ENCODE measurements at regions not wholly inside any gene's neighbourhood (a gene's known extent, or its start where the extent isn't known, plus 50 kb on each side); places are given as distances from the start of the nearest gene placed in this dataset.

- H3K27me3 Mint-ChIP-seq: no peaks in the 10 kb centered on the region
- H3K4me1 Mint-ChIP-seq: no peaks in the 10 kb centered on the region
- ATAC-seq: no peak
- no peaks in the 10 kb centered on the region for H3K9me3 Mint-ChIP-seq
- H3K4me3 Mint-ChIP-seq: no peak overlapping the region
- DNase-seq: no peak
- no peak overlapping the region for H3K27ac Mint-ChIP-seq
These were observed 136.0 kb upstream of the STX18 start for GRCh38 chr4:4677556-4678522.

GRCh38 chr4:4675641-4676040, 133.8 kb upstream of the STX18 start:
- Mint-ChIP-seq H3K27me3 (no peaks in the 10 kb centered on the region), H3K27ac (no peak overlapping the region), H3K4me1 (no peaks in the 10 kb centered on the region), H3K4me3 (no peak overlapping the region), H3K9me3 (no peaks in the 10 kb centered on the region)
- no peak for ATAC-seq
- no peak for DNase-seq

- H3K9me3 Mint-ChIP-seq: no peaks in the 10 kb centered on the region
- no peaks in the 10 kb centered on the region for H3K27me3 Mint-ChIP-seq
- no peak overlapping the region for H3K27ac Mint-ChIP-seq
- H3K4me1 Mint-ChIP-seq: no peaks in the 10 kb centered on the region
- ATAC-seq: no peak
- DNase-seq: no peak
- H3K4me3 Mint-ChIP-seq: no peak overlapping the region
These were observed 133.3 kb upstream of the STX18 start for GRCh38 chr4:4675051-4675581.

GRCh38 chr4:4673070-4673469, 131.2 kb upstream of the STX18 start:
- DNase-seq (no peak), ATAC-seq (no peak)

GRCh38 chr4:4672402-4672801, 130.6 kb upstream of the STX18 start:
- H3K9me3 Mint-ChIP-seq: no peaks in the 10 kb centered on the region

More at GRCh38 chr4:4673070-4673469, 131.2 kb upstream of the STX18 start:
- no peaks in the 10 kb centered on the region for H3K4me1 Mint-ChIP-seq
- H3K4me3 Mint-ChIP-seq: no peak overlapping the region
- H3K9me3 Mint-ChIP-seq: no peaks in the 10 kb centered on the region
- H3K27me3 Mint-ChIP-seq: no peaks in the 10 kb centered on the region
- no peak overlapping the region for H3K27ac Mint-ChIP-seq

GRCh38 chr4:4671774-4672349, 130.0 kb upstream of the STX18 start:
- Mint-ChIP-seq H3K27me3 (no peaks in the 10 kb centered on the region), H3K27ac (no peak overlapping the region), H3K4me3 (no peak overlapping the region), H3K4me1 (no peaks in the 10 kb centered on the region), H3K9me3 (no peaks in the 10 kb centered on the region)
- DNase-seq (no peak), ATAC-seq (no peak)

More at GRCh38 chr4:4672402-4672801, 130.6 kb upstream of the STX18 start:
- Mint-ChIP-seq H3K27me3 (no peaks in the 10 kb centered on the region), H3K27ac (no peak overlapping the region), H3K4me3 (no peak overlapping the region), H3K4me1 (no peaks in the 10 kb centered on the region)
- DNase-seq (no peak), ATAC-seq (no peak)

GRCh38 chr4:4670869-4671268, 129.0 kb upstream of the STX18 start:
- Mint-ChIP-seq H3K27me3 (no peaks in the 10 kb centered on the region), H3K4me3 (no peak overlapping the region), H3K4me1 (no peaks in the 10 kb centered on the region), H3K9me3 (no peaks in the 10 kb centered on the region), H3K27ac (no peak overlapping the region)
- DNase-seq: no peak
- no peak for ATAC-seq

- H3K9me3 Mint-ChIP-seq: no peaks in the 10 kb centered on the region
- no peaks in the 10 kb centered on the region for H3K4me1 Mint-ChIP-seq
- DNase-seq: no peak
- no peak overlapping the region for H3K27ac Mint-ChIP-seq
- H3K27me3 Mint-ChIP-seq: no peaks in the 10 kb centered on the region
- ATAC-seq: no peak
- H3K4me3 Mint-ChIP-seq: no peak overlapping the region
These were observed 126.7 kb upstream of the STX18 start for GRCh38 chr4:4668355-4669210.

GRCh38 chr4:4667622-4668081, 125.8 kb upstream of the STX18 start:
- no peak for DNase-seq
- Mint-ChIP-seq H3K4me1 (no peaks in the 10 kb centered on the region), H3K9me3 (no peaks in the 10 kb centered on the region), H3K4me3 (no peak overlapping the region), H3K27me3 (no peaks in the 10 kb centered on the region), H3K27ac (no peak overlapping the region)
- ATAC-seq: no peak

- no peak overlapping the region for H3K27ac Mint-ChIP-seq
- DNase-seq (no peak), ATAC-seq (no peak)
- no peaks in the 10 kb centered on the region for H3K4me1 Mint-ChIP-seq
- no peaks in the 10 kb centered on the region for H3K9me3 Mint-ChIP-seq
- H3K4me3 Mint-ChIP-seq: no peak overlapping the region
- H3K27me3 Mint-ChIP-seq: no peaks in the 10 kb centered on the region
These were observed 125.1 kb upstream of the STX18 start for GRCh38 chr4:4666693-4667621.

- Mint-ChIP-seq H3K4me3 (no peak overlapping the region), H3K9me3 (no peaks in the 10 kb centered on the region), H3K27ac (no peak overlapping the region)
These were observed 124.3 kb upstream of the STX18 start for GRCh38 chr4:4666187-4666586.

GRCh38 chr4:4664234-4664633, 122.4 kb upstream of the STX18 start:
- H3K4me1 Mint-ChIP-seq: no peaks in the 10 kb centered on the region
- H3K4me3 Mint-ChIP-seq: no peak overlapping the region
- no peak for DNase-seq
- no peaks in the 10 kb centered on the region for H3K9me3 Mint-ChIP-seq
- peak overlapping the region in 1 of 2 donors; percentile 95 for H3K27ac Mint-ChIP-seq
- ATAC-seq: no peak
- H3K27me3 Mint-ChIP-seq: no peaks in the 10 kb centered on the region

More at GRCh38 chr4:4666187-4666586, 124.3 kb upstream of the STX18 start:
- H3K27me3 Mint-ChIP-seq: no peaks in the 10 kb centered on the region
- no peak for ATAC-seq
- no peak for DNase-seq
- no peaks in the 10 kb centered on the region for H3K4me1 Mint-ChIP-seq

- Mint-ChIP-seq H3K4me3 (no peak overlapping the region), H3K4me1 (no peaks in the 10 kb centered on the region), H3K27ac (no peak overlapping the region), H3K9me3 (no peaks in the 10 kb centered on the region), H3K27me3 (no peaks in the 10 kb centered on the region)
- no peak for DNase-seq
- ATAC-seq: no peak
These were observed 121.2 kb upstream of the STX18 start for GRCh38 chr4:4663028-4663427.

GRCh38 chr4:4662230-4662629, 120.4 kb upstream of the STX18 start:
- Mint-ChIP-seq H3K4me3 (no peak overlapping the region), H3K27me3 (no peaks in the 10 kb centered on the region), H3K4me1 (no peaks in the 10 kb centered on the region), H3K9me3 (peaks cover 0 to 8% of the 10 kb centered on the region in 2 donors), H3K27ac (no peak overlapping the region)
- DNase-seq (no peak), ATAC-seq (no peak)
